ENCODE measurements at regions not wholly inside any gene's neighbourhood (a gene's known extent, or its start where the extent isn't known, plus 50 kb on each side); places are given as distances from the start of the nearest gene placed in this dataset.

GRCh38 chrX:38890963-38891362, 89.7 kb downstream of the MID1IP1 start:
- Histone ChIP-seq H3K27me3 (ENCODE audit: control insufficient read depth in 4 of 4, insufficient read depth in 4 of 4, low read length in 3 of 4) (peaks cover 0 to 3% (median 0%) of the 10 kb centered on the region in 4 donors), H3K27ac (ENCODE audit: low read depth in 1 of 2, low read length in 2 of 2) (no peak overlapping the region), H3K9ac (ENCODE audit: low read depth in 1 of 2, low read length in 2 of 2) (no peak overlapping the region), H3K4me1 (ENCODE audit: control insufficient read depth in 4 of 4, insufficient read depth in 4 of 4, low read length in 3 of 4) (peaks cover 3 to 15% (median 10%) of the 10 kb centered on the region in 4 donors), H3K36me3 (ENCODE audit: control insufficient read depth in 4 of 4, insufficient read depth in 3 of 4, low read depth in 1 of 4, low read length in 3 of 4) (no peaks in the 10 kb centered on the region), H3K9me3 (ENCODE audit: control insufficient read depth in 4 of 4, low read length in 3 of 4) (no peaks in the 10 kb centered on the region), H3K4me3 (ENCODE audit: low read depth in 1 of 3, low read length in 3 of 3) (no peak overlapping the region)
- TF ChIP-seq REST (IDR thresholded peaks at IDR 0.05) (no peak), HNF4G (IDR thresholded peaks at IDR 0.05) (peak; percentile 88), RXRA (IDR thresholded peaks at IDR 0.05) (peak; percentile 89), ATF3 (IDR thresholded peaks at IDR 0.05) (peak; percentile 37), YY1 (IDR thresholded peaks at IDR 0.05) (peak; percentile 70), MAX (IDR thresholded peaks at IDR 0.05) (peak; percentile 49), SP1 (IDR thresholded peaks at IDR 0.05) (peak; percentile 96), HNF4A (conservative IDR thresholded peaks at IDR 0.05) (peak; percentile 93 to 97), TAF1 (conservative IDR thresholded peaks at IDR 0.05) (no peak), ZBTB33 (IDR thresholded peaks at IDR 0.05) (peak; percentile 55), FOXA2 (IDR thresholded peaks at IDR 0.05) (peak; percentile 75), FOXA1 (IDR thresholded peaks at IDR 0.05) (peak; percentile 57), JUND (IDR thresholded peaks at IDR 0.05) (peak in 1 of 2 donors; percentile 69), NR2F2 (IDR thresholded peaks at IDR 0.05) (peak; percentile 82), CTCF (IDR thresholded peaks at IDR 0.05; ENCODE audit: low read depth, low read length, missing input control) (no peak), EGR1 (IDR thresholded peaks at IDR 0.05; ENCODE audit: low read depth in 2 of 2) (no peak), RAD21 (IDR thresholded peaks at IDR 0.05) (peak; percentile 39 to 60)
- WGBS: 30% methylated on average over 6 of the region's 6 CpGs
- no peak for DNase-seq (ENCODE audit: low spot score)
